ENCODE measurements at regions not wholly inside any gene's neighbourhood (a gene's known extent, or its start where the extent isn't known, plus 50 kb on each side); places are given as distances from the start of the nearest gene placed in this dataset.
"Not testable (repeated sequence)": the region's sequence is repeated elsewhere in the genome, so short reads cannot be mapped to it uniquely, and the experiment has no call there.

GRCh38 chr15:69707241-69707640 lies 254.6 kb downstream of the RPLP1 start:
- not testable (repeated sequence) for TF ChIP-seq POLR2AphosphoS5, EP300 (IDR thresholded peaks at IDR 0.05)
- TF ChIP-seq, protein P1, sequence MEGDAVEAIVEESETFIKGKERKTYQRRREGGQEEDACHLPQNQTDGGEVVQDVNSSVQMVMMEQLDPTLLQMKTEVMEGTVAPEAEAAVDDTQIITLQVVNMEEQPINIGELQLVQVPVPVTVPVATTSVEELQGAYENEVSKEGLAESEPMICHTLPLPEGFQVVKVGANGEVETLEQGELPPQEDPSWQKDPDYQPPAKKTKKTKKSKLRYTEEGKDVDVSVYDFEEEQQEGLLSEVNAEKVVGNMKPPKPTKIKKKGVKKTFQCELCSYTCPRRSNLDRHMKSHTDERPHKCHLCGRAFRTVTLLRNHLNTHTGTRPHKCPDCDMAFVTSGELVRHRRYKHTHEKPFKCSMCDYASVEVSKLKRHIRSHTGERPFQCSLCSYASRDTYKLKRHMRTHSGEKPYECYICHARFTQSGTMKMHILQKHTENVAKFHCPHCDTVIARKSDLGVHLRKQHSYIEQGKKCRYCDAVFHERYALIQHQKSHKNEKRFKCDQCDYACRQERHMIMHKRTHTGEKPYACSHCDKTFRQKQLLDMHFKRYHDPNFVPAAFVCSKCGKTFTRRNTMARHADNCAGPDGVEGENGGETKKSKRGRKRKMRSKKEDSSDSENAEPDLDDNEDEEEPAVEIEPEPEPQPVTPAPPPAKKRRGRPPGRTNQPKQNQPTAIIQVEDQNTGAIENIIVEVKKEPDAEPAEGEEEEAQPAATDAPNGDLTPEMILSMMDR (IDR thresholded peaks at IDR 0.05) = not testable (repeated sequence)

Measured in esophagus muscularis mucosa (tissue), 4 donors.